NCI-H1436 (cell line): ENCODE measurements at regions not wholly inside any gene's neighbourhood (a gene's known extent, or its start where the extent isn't known, plus 50 kb on each side); places are given as distances from the start of the nearest gene placed in this dataset.
"Not testable (repeated sequence)": the region's sequence is repeated elsewhere in the genome, so short reads cannot be mapped to it uniquely, and the experiment has no call there.

Experiments
- DNase-seq: peaks from one replicate; lab custom pipeline; 2025; lab: John Stamatoyannopoulos, UW

DNA sequence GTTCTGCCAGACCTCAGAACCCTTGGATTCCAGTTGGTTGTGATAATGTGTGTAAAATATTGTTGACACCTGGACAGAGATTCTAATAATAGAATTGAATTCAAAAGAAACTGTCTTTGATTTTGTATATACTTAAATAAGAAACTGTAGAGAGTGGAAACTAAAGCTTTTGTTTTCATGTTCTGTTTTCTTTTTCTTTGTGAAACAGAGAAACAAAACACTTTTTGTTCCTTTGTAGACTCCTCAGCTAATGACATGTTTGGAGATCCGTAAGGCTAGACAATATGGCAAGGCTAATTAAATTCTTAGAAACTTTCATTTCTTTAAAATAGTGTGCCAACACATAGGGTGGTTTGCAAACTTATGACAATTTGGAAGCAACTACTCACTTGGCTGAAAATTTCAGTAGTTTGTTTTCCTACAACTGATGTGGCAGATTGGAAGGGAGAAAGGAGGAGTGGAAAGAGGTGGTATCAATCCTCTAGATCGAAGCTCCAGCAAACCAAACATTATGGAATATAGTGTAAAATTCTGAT is 90.9 kb upstream of the FAT1 start:
- DNase-seq: no peak

DNA sequence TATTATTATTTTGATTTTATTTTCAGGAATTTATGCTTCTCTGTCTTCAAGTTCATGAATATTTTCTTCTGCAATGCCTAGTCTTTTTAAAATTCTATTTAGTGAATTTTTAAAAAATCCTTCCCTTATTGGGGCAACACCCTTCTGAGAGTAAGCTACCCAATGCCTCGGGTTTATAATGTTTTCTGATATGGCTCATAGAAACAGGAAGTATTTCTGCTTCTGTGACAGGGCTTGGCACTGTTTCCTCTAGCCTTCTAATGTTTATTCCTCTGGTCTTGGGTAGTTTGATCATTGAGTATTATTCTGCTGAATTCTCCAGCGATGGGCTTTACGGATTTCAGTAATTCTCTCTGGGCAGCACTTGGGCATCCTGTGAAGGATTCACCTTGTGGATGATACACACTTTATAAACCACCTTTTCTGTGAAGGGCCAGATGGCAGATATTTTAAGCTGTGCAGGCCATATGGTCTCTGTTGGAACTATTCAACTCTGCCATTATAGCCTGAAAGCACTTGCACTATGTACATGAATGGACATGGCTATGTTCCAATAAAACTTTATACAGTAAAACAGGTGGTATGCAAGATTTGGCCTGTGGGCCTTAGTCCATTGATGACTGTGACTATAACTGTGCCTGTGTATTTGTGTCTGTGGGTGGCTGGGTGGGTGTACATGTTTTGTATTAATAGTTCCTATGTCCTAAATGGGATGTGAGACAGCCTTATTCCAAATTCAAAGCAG is 95.9 kb upstream of the FAT1 start:
- no peak for DNase-seq

DNA sequence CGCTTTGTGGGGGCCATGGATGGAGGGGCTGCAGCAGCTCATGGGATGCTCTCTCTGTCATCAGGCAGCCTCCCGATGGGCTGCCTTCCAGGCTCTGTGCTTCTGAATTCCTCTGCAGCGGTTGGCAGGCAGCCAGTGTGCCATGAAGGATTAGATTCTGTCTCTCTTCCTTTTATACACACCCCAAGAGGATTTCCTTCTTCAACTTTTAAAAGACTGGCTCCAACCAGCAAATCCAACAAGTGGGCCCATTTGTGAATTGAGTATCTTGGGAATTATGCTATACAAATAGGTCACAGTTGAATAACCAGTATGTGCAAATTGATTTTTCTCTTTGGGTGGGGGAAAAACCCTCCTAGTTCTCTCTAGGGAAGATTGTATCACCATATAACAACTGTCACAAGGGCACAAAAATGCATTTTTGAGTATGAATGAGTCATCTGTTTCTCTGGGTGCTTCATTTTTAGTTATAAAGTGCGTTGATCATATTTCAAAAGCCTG is 96.8 kb upstream of the FAT1 start:
- no peak for DNase-seq

DNA sequence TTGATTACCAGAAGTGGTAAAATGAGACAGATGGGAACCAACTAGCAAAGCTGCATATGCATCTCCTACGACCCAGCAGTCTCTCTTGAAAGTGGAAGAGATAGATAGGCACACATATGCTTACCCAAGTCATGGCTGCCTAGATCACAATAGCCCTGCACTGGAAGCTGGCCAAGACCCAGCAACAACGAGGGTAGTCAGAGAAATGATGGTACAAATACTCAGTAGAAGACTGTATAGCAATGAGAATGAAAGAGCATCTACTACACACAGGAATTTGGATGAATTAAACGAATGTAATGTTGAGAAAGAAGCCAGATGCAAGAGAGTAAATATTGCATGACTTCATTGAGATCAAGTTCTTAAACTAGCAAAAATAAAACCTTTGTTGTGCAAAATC is 100.3 kb upstream of the FAT1 start:
- no peak for DNase-seq

DNA sequence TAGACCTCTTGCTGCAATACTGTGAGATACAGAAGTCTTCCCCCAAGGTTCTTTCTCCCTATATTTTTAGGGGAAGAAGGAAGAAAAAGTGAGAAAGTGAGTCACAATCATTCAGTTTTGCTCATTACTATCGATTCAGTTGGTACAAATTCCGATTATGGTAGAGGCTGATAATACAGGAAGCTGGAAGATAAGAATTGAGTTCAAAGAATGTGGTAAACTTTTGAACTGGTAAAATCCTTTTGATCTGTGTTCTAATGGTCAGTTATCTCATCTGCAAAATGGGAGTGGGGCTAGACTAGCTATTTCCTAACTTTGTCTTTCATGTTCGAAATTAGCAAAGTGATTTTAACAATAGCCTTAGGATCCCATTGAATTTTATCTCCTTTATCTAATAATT is 101.4 kb upstream of the FAT1 start:
- no peak for DNase-seq

DNA sequence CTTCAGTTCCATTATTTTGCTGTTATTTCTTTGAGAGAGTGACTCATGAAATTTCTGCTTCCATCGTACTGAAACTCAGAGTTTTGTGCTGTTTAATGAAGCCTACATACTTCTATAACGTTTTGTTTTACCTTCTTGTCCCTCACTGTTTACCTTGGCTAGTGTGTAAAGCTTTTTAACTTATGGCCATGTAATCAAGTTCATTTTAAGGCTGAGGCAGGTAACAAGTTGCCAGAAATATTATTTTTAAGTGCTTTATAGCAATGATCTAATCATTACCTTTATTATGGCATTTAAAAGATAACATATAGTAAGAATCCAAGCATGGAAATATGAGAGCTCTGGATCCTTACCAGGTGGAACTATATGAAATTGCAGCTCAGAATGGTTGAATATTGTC is 102.3 kb upstream of the FAT1 start:
- DNase-seq: no peak

DNA sequence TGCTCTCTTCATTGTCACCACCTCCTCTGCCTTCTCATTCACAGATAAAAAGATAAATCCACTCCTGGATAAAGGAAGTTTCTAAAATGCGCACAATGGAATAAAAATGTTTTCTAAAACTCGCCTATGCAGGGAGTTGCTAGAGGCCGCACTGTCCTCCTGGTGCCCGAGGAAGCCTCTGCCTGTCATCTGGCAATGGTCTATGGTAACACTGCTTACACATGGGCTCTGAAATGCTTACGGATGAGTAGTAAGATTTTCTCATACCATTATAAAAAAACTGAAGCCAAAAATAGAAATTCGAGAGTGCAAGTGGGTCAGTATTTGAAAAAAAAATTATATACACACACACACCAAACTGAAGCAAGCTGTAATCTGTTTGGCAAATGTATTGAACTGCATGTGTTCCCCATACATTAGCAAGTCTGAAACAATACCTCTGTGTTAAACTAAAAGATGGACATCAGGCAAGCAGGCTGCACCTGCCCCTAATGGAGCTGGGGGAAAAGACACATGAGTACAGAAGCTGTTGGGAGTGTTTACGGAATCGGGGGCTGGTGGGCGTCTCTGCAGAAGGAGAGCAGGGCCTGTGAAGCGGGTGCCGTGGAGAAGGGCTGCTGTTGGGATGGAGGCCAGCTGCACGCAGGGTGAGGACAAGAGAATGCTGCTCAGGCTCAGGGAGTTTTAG is 103.3 kb upstream of the FAT1 start:
- DNase-seq: no peak

DNA sequence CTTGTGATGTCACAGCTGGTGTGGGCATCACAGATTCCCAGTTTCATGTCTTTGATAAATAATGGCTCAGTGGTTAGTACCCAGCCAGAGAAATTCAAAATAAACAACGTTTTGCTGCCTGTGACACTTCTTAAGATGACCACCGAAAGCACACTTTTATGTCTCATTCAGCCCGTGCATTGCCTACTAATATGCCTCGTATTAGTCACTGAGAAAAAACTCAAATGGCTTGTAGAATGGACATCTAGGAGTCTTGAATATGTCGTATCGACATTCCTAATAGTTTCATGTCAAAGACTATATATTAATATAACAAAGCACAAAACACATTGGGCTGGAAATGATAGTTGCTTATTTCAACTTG is 103.9 kb upstream of the FAT1 start:
- DNase-seq: no peak

DNA sequence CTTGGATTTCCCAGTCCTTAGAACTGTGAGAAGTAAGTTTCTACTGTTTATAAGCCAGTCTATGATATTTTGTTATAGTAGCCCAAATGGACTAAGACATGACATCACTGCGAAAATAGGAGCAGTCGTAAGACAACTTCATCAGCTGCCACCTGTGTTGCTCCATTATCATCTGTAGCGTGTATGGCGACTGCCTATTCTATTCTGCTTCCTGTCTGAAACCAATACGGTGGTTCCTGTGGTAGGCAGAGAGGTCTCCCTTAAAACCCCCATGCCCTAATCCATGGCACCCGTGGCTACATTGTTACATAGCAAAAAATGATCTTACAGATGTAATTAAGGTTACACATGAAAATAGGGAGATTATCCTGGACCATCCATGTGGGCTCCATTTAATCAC is 105.4 kb upstream of the FAT1 start:
- DNase-seq: no peak

DNA sequence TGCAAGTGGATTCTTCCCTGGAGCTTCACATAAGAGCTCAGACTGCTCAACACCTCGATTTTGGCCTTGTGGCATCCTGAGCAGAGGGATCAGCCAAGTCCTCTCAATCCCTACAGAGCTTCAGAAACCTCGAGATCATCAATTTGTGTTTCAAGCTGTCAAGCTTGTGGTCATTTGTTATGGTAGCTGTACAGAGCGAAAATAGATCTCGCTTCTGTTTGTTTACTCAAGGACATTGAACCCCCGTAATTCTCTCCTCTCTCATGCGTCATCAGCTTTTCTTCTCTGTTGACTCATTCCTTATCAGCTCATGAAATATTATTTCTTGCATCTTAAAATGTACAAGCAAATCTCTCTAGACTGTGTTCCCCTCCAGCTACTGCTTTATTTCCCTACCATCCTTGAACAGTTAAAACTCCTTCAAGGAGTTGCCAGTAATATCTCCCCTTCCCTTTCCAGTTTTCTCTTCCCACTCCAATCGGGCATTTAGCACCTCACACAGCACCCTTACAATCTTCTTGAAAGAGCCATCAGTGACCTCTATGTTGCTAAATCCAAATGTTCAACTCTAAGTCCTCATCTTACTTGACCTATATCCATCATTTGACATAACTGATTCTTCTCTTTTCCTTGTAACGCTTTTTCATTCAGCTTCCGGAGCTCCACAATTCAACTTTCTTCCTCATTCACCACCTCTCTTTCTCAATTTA is 106.2 kb upstream of the FAT1 start:
- DNase-seq: no peak

DNA sequence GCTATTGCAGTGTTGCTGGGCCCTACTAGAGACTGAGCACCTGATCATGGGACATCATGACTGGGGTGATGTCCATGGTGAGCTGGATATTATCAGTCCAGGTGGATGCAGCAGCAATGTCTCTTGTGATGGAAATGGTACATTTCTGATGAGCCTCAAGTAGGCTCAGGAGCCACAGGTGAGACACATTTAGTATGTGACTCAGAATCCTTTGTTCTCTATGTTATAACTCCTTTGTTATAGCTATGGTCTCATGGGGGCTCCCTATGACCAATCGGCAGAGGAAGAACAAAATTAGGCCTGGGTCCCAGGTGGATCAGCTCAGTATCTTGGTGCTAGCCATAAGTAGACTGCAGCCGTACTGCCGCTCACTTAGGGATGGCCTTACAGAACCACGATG is 107.9 kb upstream of the FAT1 start:
- no peak for DNase-seq

DNA sequence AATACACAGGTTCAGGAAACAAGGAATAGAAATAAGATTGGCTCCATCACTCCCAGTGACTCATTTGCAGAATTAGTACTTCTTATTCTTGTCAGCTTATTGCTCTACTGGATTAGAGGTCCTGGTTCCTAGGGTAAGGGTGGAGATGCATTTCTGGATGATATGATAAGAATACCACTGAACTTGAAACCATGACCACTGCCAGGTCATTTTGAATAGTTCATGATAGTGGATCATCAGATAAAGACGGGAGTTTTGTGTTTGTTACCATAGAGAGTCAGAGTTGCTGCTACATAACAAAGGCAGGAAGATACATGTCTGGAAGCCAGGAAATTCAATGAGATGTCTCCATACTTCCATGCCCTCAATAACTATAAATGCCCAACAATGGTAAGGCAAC is 109.2 kb upstream of the FAT1 start:
- DNase-seq: no peak

DNA sequence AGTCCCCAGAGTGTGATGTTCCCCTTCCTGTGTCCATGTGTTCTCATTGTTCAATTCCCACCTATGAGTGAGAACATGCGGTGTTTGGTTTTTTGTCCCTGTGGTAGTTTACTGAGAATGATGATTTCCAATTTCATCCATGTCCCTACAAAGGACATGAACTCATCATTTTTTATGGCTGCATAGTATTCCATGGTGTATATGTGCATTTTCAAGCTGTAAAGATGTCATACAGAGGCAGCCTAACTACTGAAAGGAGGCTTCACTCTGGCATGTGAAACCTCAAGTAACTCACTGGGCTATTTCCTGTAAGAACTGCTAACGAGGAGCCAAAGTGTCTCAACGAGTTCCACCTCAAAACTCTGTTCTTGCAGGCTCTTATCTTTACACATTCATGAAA is 113.8 kb upstream of the FAT1 start:
- DNase-seq: not testable (repeated sequence)

DNA sequence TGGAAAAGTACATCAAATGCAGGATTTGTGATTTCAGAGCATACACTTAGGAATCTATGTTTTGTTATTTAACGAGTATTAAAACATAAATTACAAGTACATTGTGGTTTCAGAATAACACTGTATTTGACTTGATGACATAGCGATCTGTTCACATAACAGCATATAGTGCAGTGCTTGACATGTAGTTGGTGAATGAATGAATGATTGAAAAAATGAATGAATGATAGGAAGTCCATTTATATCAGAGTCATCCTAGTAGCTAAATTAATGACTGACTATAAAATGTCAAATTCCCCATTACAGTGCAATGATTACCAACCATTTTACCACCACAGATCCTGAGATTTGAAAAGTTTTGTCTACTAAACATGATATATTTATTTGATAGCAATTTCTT is 114.6 kb upstream of the FAT1 start:
- DNase-seq: no peak

DNA sequence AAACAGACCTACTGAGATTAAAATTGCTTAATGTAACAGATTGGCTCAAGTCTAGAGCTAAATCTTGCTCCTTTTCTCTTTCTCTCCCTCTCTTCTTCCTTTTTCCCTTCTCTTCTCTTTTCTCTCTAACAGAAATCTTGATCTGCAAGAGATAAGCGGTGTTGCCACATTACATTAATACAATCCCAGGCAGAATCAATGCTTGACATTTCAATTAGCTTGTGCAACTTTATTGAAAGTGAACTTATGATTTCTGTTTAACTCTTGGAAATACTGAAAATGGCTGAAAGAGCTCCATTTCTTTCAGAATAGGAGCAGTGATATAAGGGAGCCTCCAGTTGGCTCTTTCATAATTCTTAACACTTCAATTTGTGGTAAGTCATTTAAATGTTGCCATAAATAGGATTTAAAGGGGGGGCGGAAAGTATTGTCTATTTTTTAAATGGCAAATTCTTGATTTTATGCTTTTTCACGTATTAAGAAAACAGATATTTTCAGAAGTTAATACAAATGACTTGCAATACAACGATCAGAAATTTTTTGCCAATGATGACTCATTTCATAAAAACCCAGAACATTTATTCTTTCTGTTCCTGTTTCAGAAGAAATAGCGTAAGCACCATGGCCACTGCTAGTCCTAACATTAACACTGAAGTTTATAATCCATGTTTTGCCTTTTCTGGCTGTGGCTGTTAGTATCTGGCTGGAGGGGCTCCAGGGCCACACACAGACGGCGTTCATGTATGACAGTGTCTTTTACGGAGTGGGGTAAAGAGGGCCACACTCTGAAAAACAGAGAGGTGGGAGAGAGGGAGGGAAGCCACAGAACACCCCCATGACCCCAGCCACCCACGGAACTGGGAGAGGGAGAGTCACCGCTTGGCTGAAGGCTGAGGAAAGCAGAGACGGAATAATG is 115.7 kb upstream of the FAT1 start:
- no peak for DNase-seq

DNA sequence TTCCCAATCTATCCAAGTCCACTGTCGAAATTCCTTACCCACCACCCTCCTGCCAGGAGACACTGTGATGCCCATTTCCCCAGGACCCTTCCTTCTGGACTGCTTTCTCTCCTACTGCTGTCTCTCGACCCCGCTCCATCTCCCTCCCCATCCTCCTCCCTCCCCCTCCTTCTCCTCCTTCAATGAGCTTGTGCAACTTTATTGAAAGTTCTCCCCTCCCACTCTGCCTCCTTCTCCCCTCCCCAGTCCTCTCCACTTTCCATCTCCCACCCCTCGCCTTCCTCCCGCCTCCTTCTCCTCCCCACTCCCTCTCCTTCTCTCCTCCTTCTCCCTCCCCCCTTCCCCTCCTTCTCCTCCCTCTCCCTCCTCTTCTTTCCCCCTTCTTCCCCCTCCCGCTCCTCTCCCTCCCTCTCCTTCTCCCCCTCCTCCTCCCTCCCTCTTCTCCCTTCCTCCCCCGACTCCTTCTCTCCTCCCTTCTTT is 116.6 kb upstream of the FAT1 start:
- DNase-seq: no peak

DNA sequence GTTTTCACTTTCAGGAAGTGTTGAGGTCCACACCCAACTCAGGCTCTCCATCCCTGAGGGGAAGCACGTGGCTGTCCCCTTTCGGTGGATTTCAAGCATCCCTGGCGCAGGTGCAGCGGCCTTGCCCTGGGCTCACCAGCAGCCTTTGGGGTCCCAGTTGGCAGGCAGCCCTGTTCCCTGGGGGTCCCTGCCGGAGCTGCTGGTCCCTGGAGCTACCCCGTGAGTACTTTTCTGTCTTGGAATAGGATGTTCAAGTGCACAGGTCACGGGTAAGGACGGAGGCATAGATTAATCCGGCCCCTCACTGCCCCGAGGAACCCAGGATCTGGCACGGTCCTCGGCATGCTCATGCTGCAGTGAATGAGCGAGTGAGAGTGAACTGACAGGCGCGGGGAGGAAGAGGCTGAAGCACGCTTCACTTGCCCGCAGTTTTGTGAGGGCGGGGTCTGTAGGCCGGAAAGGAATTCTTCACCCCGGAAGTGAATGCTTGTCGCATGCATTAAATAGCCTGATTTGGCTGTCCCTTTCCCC is 117.2 kb upstream of the FAT1 start:
- no peak for DNase-seq

DNA sequence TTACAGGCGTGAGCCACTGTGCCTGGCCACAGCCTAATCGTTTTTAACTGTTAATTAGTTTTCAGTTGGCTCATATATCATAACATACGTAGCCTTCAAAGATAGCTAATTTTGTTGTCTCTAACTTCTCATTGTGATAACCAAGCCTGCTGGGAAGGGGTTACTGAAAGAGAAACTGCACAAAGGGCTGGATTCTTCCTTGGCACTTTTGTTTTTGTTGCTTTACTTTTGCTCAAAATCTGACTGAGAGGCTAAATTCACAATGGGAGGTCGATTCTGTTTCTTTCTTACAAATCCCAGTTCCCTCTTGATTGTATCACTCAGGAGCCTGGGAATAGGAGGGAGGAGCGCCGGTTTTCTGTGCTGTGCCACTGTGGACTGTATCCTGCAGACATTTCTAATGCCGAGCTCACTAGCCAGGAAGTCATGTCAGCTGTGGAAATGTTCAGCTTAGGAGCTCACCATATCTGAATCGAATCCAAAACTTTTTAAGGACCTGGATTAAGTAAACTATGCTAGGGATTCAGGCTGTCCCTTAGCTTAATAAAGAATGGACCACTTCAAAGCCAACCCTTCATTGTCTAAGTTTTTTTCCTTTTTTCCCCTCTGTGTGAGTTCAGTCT is 120.5 kb upstream of the FAT1 start:
- no peak for DNase-seq

DNA sequence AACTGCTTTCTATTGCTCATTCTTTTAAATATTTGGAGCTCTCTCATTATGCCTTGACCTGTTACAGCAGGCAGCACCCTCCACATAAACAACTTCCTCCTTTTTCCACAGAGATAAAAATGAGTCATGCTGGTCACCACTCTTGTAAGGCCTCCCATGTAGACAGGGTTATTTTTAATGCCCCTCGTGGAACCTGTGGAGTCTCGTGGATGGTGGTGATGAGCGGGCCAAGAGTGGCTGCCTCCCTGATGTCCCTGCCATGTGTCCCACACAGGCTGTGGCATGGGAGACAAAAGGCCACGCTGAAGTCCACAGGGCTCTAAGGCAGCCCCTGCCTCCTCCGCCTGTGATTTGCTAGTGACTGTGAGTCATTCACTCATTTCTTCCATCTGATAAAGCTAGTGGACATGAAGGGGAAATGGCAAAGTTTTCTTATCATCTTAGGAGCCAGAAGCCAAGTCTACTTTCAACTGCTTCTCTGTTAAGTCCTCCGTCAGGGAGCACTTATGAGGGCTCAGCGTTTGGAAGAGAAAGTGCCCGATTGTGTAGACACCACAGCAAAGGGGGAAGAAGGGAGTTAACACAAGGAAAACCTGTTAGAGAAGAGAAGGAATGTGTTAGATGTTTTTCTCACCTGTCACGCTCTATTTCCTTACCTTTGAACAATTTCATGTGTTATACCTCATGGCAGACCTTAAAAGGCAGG is 121.6 kb upstream of the FAT1 start:
- no peak for DNase-seq

DNA sequence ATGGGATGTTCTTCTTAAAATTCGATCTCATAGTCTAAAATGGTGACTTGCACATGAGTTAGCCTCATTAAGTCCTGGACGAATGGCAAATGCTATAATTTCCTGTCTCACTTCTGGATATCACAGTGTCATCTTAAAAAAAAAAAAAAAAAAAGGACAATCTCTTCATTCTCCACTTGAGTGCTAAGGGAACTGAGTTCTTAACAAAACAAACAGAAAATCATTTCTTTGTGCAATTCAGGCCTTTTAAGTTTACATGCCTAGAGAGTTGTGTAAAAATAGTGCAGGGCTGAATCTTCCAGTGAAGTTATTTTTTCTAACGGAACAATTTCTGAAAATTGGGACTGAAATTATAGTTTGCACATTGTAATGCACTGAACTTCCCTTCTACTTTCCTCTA is 122.8 kb upstream of the FAT1 start:
- no peak for DNase-seq
